Middle frontal gyrus (tissue), 1 donor: ENCODE measurements at regions not wholly inside any gene's neighbourhood (a gene's known extent, or its start where the extent isn't known, plus 50 kb on each side); places are given as distances from the start of the nearest gene placed in this dataset.

Experiments
- DNase-seq: peaks from one replicate; pipeline ENCODE4 v3.0.0-alpha.2; 2015; ENCODE audit warnings: low spot score; ENCODE audit errors: extremely low spot score

GRCh38 chr13:86729206-86729605 lies 930.0 kb upstream of the SLITRK6 start:
- no peak for DNase-seq

GRCh38 chr13:86731987-86732386 lies 932.8 kb upstream of the SLITRK6 start:
- DNase-seq: no peak

GRCh38 chr13:86737334-86737932 lies 933.7 kb upstream of the SLITRK5 start:
- DNase-seq: no peak

DNA sequence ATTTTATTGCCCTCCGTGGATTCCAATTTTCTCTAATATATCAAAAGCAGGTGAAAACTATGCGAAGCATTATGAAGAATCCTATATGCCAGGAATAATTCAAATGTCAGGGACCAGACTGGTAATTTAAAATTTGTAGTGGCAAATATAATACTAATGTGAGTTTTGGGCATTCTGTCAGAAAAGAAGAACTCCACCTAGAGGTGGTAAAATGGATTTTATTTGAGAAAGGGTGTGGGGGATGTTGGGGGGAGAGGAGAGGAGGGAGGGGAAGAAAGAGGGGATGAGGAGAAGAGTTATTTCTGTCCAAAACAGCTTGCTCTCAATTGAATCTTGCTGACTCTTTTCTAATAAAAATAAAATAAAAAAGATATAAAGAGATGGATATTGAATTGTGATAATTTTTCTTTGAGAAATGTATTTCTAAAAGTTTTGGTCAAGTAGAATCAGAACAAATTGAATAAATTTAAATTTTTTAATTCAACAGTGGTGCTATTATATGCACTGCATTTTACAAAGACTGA lies 929.3 kb upstream of the SLITRK5 start:
- no peak for DNase-seq

- no peak for DNase-seq
Observed at GRCh38 chr13:86757236-86757978, 913.8 kb upstream of the SLITRK5 start.

DNA sequence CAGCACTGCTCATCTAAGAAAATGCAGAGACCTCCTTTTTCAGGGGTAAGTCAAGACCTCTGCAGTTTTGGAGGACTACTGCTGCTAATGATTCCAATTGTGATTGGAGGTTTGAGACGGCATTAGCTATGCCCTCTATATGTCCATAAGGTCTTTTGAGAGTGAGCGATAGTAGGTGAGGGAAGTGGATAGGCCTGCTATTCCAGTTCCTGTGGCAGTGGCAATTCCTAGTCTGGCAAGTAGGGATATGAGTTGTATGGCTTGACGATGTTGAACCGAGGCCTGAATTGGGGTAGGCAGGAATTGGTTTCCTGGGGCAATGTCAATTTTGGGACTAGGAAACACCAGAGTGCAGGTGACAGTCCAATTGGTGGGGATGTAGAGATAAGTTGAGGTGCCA lies 913.1 kb upstream of the SLITRK5 start:
- DNase-seq: no peak

- DNase-seq: no peak
Observed at GRCh38 chr13:86760620-86761019, 910.6 kb upstream of the SLITRK5 start.

DNA sequence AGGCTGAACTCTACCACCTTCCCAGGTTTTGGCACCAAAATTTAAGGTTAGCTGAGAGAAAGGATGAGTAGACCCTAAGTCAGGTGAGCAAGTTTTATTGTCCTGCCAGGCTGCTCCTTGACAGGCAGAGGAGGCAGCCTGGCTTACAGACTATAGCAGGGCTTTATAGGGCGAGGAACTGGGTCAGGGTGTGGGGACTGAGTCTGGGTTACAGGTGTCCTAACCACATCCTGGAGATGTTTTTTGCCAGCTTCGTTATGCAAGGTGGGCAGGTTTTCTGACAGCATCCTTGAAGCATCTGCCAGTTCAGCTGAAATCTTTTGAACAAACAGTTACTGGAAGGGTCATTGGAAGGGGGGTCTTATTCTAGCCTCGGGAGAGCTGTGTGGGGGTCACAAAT lies 905.7 kb upstream of the SLITRK5 start:
- no peak for DNase-seq

DNA sequence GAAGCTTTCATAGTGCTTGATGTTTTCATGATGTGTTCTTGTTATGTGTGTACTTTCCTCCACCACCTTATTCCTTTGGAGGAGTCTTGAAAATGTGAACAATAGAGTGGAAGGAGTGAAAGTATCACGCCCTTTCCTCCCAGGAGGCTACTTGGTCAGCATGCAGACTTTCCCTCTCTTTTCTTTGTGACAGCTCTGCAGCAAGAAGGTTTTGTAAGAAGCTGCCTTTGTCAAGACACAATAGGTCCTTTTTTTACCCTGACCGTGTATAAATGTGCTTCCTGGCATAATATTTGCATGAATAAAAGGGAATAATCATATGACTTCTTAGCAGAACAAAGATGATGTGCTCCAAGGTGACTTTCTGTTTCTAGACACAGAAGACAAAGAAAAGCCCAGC lies 882.6 kb upstream of the SLITRK5 start:
- no peak for DNase-seq

GRCh38 chr13:86792153-86792651 lies 879.0 kb upstream of the SLITRK5 start:
- DNase-seq: no peak

GRCh38 chr13:86795858-86796257 lies 875.3 kb upstream of the SLITRK5 start:
- no peak for DNase-seq

DNA sequence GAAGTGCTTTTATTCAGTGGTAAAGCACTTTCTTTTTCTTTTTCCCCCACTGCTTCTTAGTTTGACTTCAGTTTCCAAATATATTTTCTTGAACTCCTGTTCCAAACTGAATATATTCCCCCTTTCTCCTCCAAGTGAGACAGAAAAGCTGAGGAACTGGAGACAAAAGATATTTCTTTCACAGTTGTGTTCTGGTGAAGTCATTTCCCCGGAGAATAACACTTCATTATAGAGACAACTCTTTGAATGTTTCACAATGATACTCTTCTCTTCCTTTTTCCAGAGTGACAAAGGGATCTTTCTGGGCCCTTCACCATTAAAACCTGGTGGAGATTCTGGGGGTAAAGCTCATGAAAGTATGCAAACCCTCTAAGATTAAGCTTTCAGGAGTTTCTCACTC lies 860.8 kb upstream of the SLITRK5 start:
- DNase-seq: no peak

- no peak for DNase-seq
Observed at GRCh38 chr13:86813198-86813597, 858.0 kb upstream of the SLITRK5 start.

GRCh38 chr13:86825410-86825809 lies 845.8 kb upstream of the SLITRK5 start:
- no peak for DNase-seq

DNA sequence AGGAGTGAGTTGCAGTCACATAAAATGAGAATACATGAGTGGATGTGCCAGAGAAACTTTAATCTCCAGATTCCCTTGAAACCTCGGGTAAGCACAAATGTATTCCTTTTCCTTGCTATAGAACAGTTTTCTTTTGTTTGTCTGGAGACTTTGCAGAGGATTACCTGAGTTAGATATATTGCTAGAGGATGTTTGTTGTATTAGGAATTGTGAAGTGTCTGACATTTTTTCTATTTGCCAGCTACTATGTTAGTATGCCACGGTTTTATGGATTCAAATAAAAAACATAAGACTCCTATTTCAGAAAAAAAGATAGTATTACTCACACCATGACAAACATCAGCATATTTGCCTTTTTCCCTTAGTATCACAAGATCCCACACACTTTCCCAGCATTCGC lies 844.9 kb upstream of the SLITRK5 start:
- no peak for DNase-seq

DNA sequence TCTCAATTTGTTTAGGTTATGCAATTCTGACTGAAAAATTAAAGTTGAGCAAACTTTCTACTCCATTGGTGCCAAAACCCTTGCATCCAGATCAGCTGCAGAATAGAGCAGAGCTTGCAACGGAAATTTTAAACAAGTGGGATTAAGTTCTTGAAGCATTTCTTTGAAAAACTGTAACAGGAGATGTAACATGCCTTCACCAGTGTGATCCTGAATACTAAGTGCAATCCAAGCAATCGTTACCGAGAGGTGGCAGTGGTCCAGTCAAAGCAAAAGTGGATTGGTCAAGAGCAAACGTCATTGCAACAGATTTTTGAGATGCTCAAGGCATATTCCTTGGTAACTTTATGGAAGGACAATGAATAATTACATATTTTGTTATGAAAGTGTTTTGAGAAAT lies 841.1 kb upstream of the SLITRK5 start:
- no peak for DNase-seq

DNA sequence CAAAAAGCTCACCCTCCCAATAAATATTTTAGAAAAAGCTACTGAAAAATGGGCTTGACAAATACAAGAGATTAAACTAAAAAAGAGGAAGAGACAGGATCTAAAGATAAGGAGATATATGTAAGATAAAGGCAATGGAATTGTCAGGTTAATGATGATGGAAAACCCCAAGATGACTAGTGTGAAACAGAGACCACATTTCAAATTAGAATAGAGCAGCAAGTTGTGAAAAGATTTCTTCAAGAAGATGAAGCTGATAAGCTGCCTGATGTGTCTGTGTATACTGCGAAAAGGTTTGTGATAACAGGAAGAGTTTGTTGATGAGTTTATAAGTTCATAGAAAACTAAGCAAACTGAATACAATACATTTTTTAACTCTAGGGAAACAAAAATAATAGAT lies 840.1 kb upstream of the SLITRK5 start:
- no peak for DNase-seq

- DNase-seq: no peak
Observed at GRCh38 chr13:86838411-86839120, 832.6 kb upstream of the SLITRK5 start.

DNA sequence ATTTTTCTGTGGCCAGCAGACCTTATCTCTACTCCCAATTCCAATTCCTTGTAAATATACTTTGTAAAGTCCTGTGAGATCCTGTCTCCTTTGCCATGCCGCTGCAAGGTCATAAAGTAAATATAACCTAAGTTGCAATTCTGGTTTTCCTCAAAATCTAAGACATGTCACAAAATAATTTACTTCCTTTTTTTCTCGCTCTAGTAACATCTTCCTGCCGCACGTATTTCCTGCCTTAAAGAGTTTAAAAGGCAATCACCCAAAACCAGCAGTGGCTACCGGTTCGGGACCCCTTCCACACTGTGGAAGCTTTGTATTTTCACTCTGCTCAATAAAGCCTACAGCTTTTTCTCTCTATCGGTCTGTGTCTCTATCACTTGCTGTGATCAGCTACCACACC lies 832.0 kb upstream of the SLITRK5 start:
- no peak for DNase-seq

GRCh38 chr13:86840250-86841191 lies 830.6 kb upstream of the SLITRK5 start:
- DNase-seq: no peak

- no peak for DNase-seq
Observed at GRCh38 chr13:86841264-86841663, 829.9 kb upstream of the SLITRK5 start.
